NCI-H1105 treated with DMSO at 0.1 percent for 48 hours (cell line): ENCODE measurements at regions not wholly inside any gene's neighbourhood (a gene's known extent, or its start where the extent isn't known, plus 50 kb on each side); places are given as distances from the start of the nearest gene placed in this dataset.
A peak's percentile ranks its signal among the peaks of the same experiment; 100 is the strongest.
"Not testable (repeated sequence)": the region's sequence is repeated elsewhere in the genome, so short reads cannot be mapped to it uniquely, and the experiment has no call there.

Experiments
- DNase-seq: peaks from one replicate; lab custom pipeline; 2025; lab: John Stamatoyannopoulos, UW

DNA sequence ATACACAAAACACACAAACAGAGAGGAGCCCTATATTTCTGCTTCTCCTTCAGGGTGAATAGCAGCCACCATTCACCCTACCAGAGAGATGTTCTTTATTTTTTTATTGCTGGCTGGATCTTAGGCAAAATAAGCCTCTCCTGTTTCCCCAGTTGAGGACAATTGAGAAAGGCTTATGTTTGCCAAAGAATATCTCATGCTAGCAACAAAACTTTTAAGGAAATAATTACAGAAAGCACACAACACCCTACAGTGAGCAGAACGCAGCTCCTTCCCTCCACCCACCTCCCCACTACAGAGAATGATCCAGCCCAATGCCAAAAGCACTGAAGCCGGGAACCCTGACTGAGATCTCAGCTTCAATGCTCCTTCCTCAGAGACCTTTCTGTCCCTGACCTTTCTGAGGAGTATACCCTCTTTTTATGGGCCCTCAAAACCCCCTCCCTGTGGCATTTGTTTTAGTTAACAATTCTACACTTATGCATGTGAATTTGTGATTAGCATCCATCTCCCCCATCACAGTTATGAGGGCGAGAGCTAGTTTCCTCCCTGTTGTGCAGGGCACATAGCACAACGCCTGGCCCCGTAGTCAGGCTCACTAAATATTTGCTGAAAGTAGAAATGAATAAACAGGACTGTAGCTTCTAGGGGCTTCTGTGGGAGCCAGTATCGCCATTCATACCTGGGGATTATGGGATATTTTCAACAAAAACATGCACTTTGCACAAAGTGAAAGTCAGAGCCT, 491.6 kb upstream of the CDH4 start:
- DNase-seq, result no peak

DNA sequence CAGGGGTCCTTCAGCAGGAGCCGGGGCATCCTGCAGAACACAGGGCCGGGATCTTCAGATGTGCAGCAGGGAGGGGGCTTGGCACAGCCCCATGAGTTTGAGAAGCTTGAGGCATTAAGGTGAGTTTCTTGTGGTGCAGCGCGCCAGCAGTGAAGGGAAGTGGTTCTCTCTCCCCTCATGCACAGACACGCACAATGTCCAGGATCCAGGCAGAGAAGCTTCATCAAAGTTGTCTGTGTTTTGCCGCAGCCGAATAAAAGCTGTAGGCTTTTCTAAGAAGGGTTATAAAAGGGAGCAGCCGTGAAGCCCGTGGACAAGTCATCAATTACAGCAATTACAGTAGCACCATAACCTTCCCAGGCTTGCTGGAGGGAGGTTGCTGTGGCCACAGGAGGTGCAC, 491.0 kb upstream of the CDH4 start:
- no peak for DNase-seq

GRCh38 chr20:60762386-60762785, 489.7 kb upstream of the CDH4 start:
- no peak for DNase-seq

DNA sequence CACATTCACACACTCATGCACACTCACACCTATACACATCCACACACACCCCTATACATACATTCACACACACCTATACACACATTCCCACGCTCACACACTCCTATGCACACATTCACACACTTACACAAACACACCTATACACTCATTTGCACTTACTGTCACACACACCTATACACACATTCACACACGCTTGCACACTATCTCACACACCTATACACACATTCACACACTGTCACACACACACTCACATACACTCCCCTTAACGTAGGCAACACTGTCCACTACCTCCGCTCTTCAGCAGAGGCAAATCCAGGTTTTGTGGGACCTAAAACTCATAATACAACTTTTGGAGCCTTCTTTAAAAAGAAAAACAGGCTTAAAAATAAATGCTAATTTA, 487.7 kb upstream of the CDH4 start:
- DNase-seq, result no peak

- no peak for DNase-seq
Measured at GRCh38 chr20:60764771-60765170, 487.3 kb upstream of the CDH4 start.

- peak; percentile 9 for DNase-seq
Measured at GRCh38 chr20:60765821-60766403, 486.1 kb upstream of the CDH4 start.

DNA sequence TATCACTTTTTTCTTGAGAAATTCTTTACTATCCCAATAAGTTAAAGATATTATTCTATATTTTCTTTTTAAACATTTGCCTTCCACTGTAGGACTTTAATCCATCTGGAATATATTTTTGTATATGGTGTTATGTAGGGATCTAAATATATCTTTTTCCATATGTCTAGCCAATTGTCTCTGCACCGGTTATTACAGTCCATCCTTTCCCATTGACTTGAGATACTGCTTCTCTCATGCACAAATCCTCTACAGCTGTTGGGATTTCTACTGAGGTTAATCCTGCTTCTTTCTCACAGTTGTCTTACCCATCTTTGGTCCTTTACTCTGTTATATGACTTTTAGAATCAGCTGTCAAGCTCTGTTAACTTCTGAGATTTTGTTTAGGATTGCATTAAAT, 483.8 kb upstream of the CDH4 start:
- no peak for DNase-seq

DNA sequence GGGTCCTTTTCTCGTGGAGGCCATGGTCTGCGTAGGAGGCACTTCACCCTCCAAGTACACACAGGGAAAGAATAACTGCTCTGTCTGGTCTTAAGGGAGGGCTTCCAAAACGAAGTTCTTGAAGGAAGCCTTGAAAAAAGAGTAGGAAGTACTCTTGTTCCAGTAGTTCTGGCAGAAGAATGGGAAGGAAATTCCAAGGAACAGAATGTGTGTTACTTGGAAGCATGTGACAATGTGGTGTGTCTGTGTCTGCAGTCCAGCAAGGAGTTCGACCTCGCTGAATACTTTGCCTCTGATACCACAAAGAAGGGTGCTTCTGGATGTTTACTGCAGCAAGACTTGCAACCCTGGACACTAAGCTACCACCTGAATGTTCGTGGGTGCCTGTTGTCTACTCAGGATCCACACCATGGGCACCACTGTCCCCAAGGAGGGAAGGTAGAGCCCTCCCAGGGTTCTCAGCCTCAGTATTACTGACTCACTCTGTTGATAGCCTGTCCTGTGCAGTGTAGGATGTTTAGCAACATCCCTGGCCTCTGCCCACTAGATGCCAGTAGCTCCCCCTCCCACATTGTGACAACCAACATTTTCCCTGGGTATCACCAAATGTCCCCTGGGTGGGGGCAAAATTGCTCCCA, 471.6 kb upstream of the CDH4 start:
- no peak for DNase-seq

DNA sequence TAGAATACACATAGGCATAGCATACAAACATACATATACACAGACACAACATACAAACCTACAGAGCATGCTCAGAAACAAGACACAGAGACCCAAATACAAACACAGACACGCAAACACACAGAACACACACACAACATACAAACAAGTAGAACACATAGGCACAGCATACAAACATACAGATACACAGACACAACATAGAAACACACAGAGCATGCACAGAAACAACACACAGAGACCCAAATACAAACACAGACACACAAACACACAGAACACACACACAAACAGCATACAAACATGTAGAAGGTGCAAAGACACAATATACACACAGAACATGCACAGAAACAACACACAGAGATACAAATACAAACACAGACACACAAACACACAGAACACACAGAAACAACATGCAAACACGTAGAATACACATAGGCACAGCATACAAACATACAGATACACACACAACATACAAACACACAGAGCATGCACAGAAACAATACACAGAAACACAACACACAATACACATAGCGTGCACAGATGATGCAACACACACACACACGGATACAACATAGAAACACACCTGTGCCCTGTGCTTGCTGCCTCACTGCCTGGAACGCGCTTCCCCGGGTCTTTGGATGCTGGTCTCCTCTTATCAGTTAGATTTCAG, 469.0 kb upstream of the CDH4 start:
- no peak for DNase-seq

DNA sequence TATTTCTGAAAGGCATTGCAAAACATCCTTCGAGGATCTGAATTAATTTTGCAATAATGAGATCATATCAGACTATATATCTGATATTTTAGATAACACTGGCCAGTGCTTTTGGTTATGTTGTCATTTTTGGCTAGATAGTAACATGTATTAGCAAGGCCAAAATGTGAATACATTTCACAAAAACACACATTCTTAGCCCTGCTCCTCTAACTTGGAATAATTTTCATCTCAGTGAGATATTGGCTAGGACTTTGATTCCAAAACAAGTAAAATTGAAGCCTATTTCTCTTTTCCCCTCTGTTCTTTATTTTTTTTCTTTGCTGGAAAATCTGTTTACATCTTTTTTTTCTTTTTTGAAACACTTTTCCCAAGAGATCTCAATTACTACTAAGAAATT, 466.8 kb upstream of the CDH4 start:
- no peak for DNase-seq

GRCh38 chr20:60785785-60786184, 466.3 kb upstream of the CDH4 start:
- DNase-seq, result no peak

- no peak for DNase-seq
Measured at GRCh38 chr20:60786686-60787217, 465.3 kb upstream of the CDH4 start.

DNA sequence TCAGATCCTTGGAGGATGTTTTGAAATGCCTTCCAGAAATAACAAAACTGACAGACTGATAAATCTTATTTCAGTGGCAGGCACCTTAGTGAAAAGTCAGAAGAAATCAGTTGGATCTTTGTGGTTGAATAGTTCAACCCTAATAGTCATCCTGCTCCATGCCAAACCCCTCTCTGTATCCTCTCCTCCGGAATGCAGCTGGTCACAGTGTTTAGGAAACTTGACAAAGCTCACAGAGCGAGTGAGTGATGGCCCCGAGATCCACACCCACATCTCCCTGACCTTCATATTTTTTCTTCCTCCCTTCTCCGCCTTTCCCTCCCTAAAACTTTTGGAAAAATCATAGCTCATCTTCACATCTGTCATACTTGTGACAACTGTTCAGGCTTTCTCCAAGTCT, 464.8 kb upstream of the CDH4 start:
- no peak for DNase-seq

GRCh38 chr20:60788070-60788469, 464.0 kb upstream of the CDH4 start:
- no peak for DNase-seq

DNA sequence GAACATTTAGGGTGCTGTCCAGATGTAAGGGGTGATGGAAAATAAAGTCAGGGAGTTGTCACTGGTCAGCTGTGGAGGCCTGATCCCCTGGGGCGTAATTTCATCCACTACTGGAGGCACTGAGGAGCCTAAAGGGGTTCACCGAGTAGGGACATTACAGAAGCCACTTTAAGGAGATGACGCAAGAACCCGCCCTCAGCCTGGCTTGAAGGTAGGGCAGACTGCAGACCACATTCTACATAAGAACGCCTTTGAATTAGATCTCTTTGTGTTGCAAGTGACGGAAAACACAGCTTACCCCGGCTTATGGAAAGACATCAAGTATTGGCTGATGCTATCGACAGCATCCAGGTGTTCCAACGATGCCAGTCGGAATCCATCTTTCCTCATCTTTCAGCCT, 462.7 kb upstream of the CDH4 start:
- DNase-seq, result no peak

- DNase-seq, result not testable (repeated sequence)
Measured at GRCh38 chr20:60790339-60790738, 461.7 kb upstream of the CDH4 start.

DNA sequence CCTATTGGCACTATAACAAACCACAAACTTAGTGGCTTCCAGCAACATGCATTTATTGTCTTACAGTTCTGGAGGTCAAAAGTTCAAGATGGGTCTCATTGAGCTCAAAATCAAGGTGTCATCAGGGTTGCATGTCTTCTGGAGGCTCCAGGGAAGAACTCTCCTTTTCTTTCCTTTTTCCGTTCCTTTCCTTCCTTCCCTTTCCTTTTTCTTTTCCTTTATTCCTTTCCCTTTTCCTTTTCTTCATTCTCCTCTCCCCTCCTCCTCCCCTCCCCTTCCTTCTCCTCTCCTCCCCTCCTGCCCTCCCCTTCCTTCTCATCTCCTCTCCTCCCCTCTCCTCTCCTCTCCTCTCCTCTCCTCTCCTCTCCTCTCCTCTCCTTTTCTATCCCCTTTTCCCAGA, 460.2 kb upstream of the CDH4 start:
- DNase-seq, result no peak

DNA sequence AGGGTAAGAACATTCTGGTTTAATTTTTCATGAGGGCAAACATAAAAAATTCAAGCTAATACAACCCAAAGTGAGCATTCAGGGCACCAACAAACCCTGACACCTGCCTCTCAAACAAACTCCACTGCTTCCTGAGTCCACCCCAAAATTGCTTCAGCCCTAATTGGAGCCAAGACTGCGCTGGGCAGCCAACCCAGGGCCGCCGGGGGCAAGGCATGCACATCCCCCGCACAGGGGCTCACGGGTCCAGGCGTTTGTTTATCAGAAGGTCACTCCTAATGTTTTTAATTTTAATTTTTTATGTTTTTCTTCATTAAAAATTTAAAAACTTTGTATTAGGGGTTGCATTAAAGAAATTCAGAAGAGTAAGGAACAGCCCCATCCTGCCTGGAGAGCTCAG, 459.1 kb upstream of the CDH4 start:
- DNase-seq, result no peak

GRCh38 chr20:60794674-60795073, 457.4 kb upstream of the CDH4 start:
- DNase-seq, result no peak

DNA sequence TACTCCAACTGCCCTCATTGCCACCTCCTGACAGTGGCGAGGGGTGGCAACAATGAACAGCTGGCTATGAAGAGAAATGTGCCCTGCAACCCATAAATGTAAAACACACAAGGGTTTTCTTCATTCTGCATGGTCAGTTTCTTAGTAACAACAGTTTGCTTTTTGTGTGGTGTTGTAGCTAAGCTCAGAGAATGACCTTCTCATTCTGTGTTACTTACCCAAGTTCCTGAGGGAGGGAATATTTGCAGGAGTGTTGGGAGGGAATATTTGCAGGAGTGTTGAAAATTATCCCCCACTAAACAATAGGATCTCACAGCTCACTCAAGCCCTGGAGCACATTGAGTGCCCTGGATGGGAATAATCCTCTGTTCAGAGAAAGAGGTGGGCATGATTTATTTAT, 456.4 kb upstream of the CDH4 start:
- no peak for DNase-seq

GRCh38 chr20:60800185-60800584, 451.9 kb upstream of the CDH4 start:
- no peak for DNase-seq

- no peak for DNase-seq
Measured at GRCh38 chr20:60802676-60803075, 449.4 kb upstream of the CDH4 start.
